Lung (tissue), 11 donors: ENCODE measurements at regions not wholly inside any gene's neighbourhood (a gene's known extent, or its start where the extent isn't known, plus 50 kb on each side); places are given as distances from the start of the nearest gene placed in this dataset.

Source experiments
- ATAC-seq: fragments of 200-7000 bp; cut with Tn5 transposase; one replicate; pipeline ENCODE4 v1.9.1; 2020; ENCODE audit warnings: moderate number of reproducible peaks; ENCODE audit not compliant: insufficient read depth, low FRiP score
- DNase-seq, 3 donors: peaks; one replicate each; pipeline ENCODE4 v3.0.0-alpha.2; 2013 to 2017
- H3K27ac ChIP-seq, 2 donors: one replicate each; pipeline ENCODE4 v1.5.1; 2013; ENCODE audit warnings: mild to moderate bottlenecking in 2 of 2, moderate library complexity in 2 of 2, control low read depth in 1 of 2, inconsistent platforms in 1 of 2, low read depth in 1 of 2, low read length in 1 of 2
- H3K27me3 ChIP-seq, 3 donors: one replicate each; pipeline ENCODE4 v1.5.1; 2013; ENCODE audit warnings: low read length in 2 of 3; ENCODE audit not compliant: control insufficient read depth in 3 of 3, insufficient read depth in 3 of 3
- H3K36me3 ChIP-seq, 4 donors: one replicate each; pipeline ENCODE4 v1.5.1; 2013; ENCODE audit warnings: low read length in 4 of 4, mild to moderate bottlenecking in 1 of 4, moderate library complexity in 1 of 4; ENCODE audit not compliant: control insufficient read depth in 4 of 4, insufficient read depth in 4 of 4
- H3K4me1 ChIP-seq, 5 donors: one replicate each; pipeline ENCODE4 v1.5.1; 2013; ENCODE audit warnings: low read length in 5 of 5, mild to moderate bottlenecking in 2 of 5, moderate library complexity in 1 of 5; ENCODE audit not compliant: control insufficient read depth in 5 of 5, insufficient read depth in 5 of 5
- H3K4me3 ChIP-seq: one replicate; pipeline ENCODE4 v1.5.1; 2013; ENCODE audit warnings: mild to moderate bottlenecking, control low read depth, moderate library complexity
- H3K9ac ChIP-seq, 2 donors: one replicate each; pipeline ENCODE4 v1.5.1; 2013; ENCODE audit warnings: low read length in 2 of 2, control low read depth in 1 of 2; ENCODE audit not compliant: insufficient read depth in 1 of 2
- H3K9me3 ChIP-seq, 4 donors: one replicate each; pipeline ENCODE4 v1.5.1; 2013; ENCODE audit warnings: low read length in 3 of 4, mild to moderate bottlenecking in 1 of 4, moderate library complexity in 1 of 4; ENCODE audit not compliant: control insufficient read depth in 4 of 4, insufficient read depth in 3 of 4
- CTCF ChIP-seq: IDR thresholded peaks from 2 replicates; pipeline ENCODE4 v1.5.1; 2012; ENCODE audit warnings: mild to moderate bottlenecking; ENCODE audit errors: control extremely low read depth, extremely low read depth
- WGBS, 2 donors: extraction: QIAGEN DNeasy Blood & Tissue Kit; methylation state at CpG; one replicate each; pipeline ENCODE4 v1.1.7; 2013; 5-methylcytosine and 5-hydroxymethylcytosine counted together
- donor health status: control.
- donor health status: control.
- donor health status: Bipolar disorder and iron deficiency.
- donor health status: healthy.
- donor health status: DM: yes; HTN: yes; CAD: no.

DNA sequence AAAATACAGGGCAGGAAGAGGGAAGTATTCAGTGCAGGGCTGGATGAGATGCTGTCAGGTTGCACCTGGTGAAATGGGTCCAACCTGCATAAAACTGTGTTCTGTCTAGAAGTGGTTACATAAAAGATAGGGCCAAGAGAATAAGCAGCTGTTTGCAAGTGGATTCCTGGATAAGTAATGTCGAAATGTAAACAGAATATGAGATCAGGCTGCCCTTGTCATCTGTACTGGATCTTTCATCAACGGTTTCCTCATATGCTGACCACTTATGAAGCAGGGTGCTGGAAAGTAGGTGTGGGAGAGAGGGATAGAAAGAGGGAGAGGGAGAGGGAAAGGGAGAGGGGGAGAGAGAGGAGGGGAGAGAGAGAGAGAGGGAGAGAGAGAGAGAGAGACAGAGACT, 349.8 kb upstream of the CPEB2 start:
- H3K36me3 ChIP-seq, result no peaks in the 10 kb centered on the region
- no peak overlapping the region for H3K4me3 ChIP-seq
- no peak for DNase-seq
- H3K27me3 ChIP-seq, result no peaks in the 10 kb centered on the region
- TF ChIP-seq CTCF, result no peak
- ATAC-seq, result no peak
- H3K9me3 ChIP-seq, result peaks cover 0 to 2% (median 0%) of the 10 kb centered on the region in 4 donors
- no peak overlapping the region for H3K27ac ChIP-seq
- WGBS, 2 donors, result 43 to 72% methylated on average over 2 of the region's 2 CpGs
- H3K9ac ChIP-seq, result no peak overlapping the region
- H3K4me1 ChIP-seq, result no peaks in the 10 kb centered on the region

- no peak overlapping the region for H3K9ac ChIP-seq
- 93% methylated on average over 2 of the region's 2 CpGs for WGBS, 2 donors
- H3K27ac ChIP-seq, result no peak overlapping the region
- no peaks in the 10 kb centered on the region for H3K4me1 ChIP-seq
- no peaks in the 10 kb centered on the region for H3K36me3 ChIP-seq
- peaks cover 0 to 2% (median 0%) of the 10 kb centered on the region in 4 donors for H3K9me3 ChIP-seq
- H3K27me3 ChIP-seq, result no peaks in the 10 kb centered on the region
- ATAC-seq (no peak), DNase-seq (no peak)
- TF ChIP-seq CTCF, result no peak
- H3K4me3 ChIP-seq, result no peak overlapping the region
Measured at GRCh38 chr4:14653338-14653737, 348.9 kb upstream of the CPEB2 start.

DNA sequence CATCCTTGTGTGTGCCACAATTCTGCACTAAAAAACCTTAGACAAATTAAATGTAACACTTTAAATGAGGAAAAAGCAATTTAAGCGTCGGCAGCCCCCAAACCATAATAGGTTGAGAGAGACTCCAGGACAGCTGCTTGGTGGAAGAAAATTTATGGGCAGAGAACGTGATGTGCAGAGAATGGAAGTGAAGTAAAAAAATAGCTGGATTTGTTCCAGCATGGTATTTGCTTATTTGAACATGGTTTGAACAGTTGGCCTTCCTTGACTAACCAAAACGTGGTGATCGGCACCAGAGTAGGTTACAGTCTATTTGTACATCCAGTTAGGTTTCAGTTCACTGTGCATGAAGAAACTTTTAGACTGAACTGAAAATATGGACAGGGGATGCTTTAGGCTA, 343.0 kb upstream of the CPEB2 start:
- peaks cover 0 to 2% (median 0%) of the 10 kb centered on the region in 4 donors for H3K9me3 ChIP-seq
- no peaks in the 10 kb centered on the region for H3K27me3 ChIP-seq
- H3K4me3 ChIP-seq, result no peak overlapping the region
- H3K4me1 ChIP-seq, result no peaks in the 10 kb centered on the region
- no peaks in the 10 kb centered on the region for H3K36me3 ChIP-seq
- H3K27ac ChIP-seq, result no peak overlapping the region
- 71 to 86% methylated on average over 5 of the region's 5 CpGs for WGBS, 2 donors
- DNase-seq, result no peak
- no peak for TF ChIP-seq CTCF
- no peak for ATAC-seq
- no peak overlapping the region for H3K9ac ChIP-seq

GRCh38 chr4:14667624-14668151, 334.6 kb upstream of the CPEB2 start:
- no peaks in the 10 kb centered on the region for H3K27me3 ChIP-seq
- 30% methylated on average over 2 of the region's 2 CpGs for WGBS, 2 donors
- no peak for TF ChIP-seq CTCF
- no peaks in the 10 kb centered on the region for H3K36me3 ChIP-seq
- H3K9me3 ChIP-seq, result peaks cover 0 to 7% (median 0%) of the 10 kb centered on the region in 4 donors
- peak in 1 of 3 donors; percentile 23 for DNase-seq
- no peak overlapping the region for H3K4me3 ChIP-seq
- peak; percentile 47 for ATAC-seq
- no peak overlapping the region for H3K9ac ChIP-seq
- no peak overlapping the region for H3K27ac ChIP-seq
- H3K4me1 ChIP-seq, result no peaks in the 10 kb centered on the region
